GM03348 (cell line): ENCODE measurements at regions not wholly inside any gene's neighbourhood (a gene's known extent, or its start where the extent isn't known, plus 50 kb on each side); places are given as distances from the start of the nearest gene placed in this dataset.
"Not testable (repeated sequence)": the region's sequence is repeated elsewhere in the genome, so short reads cannot be mapped to it uniquely, and the experiment has no call there.

Source experiments
- DNase-seq: peaks from one replicate; pipeline ENCODE4 v3.0.0; 2012; ENCODE audit warnings: low spot score

- no peak for DNase-seq
These were observed 94.9 kb upstream of the MTHFD1L start for GRCh38 chr6:150770637-150771036.

DNA sequence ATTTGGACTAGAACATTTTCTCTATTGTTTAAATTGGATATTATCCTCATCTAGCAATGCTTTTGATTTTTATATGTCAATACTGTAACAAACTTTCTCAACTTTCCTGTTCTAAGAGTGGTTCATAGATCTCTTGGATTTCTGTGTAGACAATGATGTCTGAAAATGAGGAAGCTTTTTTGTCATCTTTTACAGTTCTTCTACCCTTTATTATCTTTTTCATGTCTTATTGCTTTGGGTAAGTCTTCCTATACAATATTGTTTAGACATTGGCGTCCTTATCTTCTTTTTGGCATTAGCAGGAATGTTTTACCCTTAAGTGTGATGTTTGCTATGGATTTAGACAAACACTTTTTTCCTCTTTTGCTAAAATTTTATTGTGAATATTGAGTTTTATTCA is 91.5 kb upstream of the MTHFD1L start:
- DNase-seq: no peak

DNA sequence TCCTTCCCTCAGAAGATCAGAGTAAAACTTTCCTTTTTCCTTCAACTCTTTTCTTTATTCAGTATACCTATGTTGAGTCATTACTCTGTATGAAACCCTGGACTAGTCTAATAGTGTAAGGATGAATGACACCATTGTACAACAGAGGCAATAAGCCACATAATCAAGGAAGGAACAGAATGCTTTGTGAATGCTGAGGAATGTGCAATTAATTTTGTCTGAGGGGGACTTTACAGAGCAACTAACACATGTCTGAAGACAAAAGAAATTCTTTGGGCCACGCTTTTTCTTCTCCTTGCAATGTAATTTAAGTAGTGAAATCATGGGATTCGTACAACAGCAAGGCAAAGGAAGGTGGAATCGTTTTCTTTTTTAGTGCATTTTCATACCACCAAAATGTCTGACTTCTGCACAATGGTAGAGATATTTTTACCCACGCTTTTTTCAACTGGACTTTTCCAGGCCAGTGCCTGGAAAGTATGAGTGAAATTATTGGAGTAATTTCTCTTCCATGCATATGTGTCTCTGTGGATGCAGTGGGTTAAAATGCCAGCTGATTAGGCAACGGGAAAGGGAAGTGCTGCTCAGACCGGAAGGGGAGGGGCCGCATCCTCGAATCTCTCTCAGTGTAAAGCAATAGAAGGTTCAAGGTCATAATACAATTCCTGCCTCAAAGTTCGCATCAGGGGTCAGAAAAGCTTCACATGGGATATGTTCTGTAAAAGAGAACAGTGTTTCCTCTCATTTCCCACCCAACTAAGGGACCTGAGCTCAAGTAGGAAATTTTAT is 89.9 kb upstream of the MTHFD1L start:
- no peak for DNase-seq

- no peak for DNase-seq
These were observed 87.8 kb upstream of the MTHFD1L start for GRCh38 chr6:150777736-150778135.

DNA sequence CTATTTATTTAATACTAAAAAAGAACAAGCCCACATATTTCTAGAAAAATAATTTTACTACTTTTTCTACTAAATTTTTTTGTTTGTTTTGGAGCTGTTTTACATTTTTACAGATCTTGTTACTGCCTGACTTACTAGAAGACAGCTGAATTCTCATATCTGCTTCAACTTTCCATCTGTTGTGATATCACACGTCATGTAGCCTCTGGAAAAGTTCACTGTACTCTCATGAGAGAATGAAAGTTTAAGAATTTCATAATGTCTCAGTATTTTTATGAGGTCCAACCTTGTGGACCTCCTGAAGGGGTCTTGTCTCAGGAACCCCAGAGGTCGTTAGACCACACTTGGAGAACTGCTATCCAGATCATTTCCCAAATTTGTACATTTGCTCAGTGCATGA is 81.7 kb upstream of the MTHFD1L start:
- no peak for DNase-seq

- DNase-seq: no peak
These were observed 78.1 kb upstream of the MTHFD1L start for GRCh38 chr6:150787429-150787828.

- no peak for DNase-seq
These were observed 77.4 kb upstream of the MTHFD1L start for GRCh38 chr6:150788089-150788488.

- DNase-seq: not testable (repeated sequence)
These were observed 75.6 kb upstream of the MTHFD1L start for GRCh38 chr6:150789906-150790305.

DNA sequence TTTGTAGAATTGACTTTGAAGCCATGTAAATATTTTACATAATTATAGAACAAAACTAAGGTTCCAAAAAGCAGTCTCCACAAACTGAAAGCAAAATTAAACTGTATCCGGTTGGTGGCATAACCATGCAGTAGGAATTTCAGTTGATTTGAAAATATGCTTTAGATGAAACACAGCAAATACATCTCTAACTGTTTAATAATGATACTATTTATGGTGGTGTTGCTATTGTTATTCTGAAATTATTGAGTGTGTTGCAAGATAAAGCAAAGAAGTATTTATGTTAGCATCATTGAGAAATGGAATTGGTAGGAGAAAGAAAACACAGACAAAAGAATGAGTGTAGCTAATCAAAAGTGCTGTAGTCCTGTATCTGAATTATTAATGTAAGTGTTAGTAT is 73.8 kb upstream of the MTHFD1L start:
- DNase-seq: no peak

GRCh38 chr6:150797949-150798348 is 67.6 kb upstream of the MTHFD1L start:
- no peak for DNase-seq

DNA sequence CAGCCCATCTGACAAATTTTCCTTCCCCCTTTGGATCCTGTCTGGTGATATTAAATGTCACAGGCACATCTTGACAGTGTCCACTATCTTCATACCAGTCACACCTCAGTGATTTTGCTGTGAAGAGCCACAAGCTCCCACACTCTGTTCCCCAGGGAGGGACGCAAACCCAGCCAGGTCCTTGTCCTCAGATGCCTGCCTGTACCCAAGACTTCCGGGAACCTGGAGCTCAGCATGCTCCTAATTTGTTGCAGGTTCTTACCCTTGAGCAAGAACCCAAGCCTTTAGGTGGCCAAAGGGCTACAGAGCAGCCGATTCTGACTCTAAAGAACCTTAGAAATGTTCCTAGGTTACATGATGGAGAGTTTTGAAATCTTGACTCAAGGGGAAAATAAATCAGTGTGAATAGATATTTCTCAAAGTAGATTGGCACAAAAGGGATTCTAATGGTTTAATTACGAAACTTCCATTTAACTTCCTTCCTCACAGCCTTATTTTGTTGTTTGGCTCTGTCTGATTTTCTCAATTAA is 66.2 kb upstream of the MTHFD1L start:
- DNase-seq: no peak

DNA sequence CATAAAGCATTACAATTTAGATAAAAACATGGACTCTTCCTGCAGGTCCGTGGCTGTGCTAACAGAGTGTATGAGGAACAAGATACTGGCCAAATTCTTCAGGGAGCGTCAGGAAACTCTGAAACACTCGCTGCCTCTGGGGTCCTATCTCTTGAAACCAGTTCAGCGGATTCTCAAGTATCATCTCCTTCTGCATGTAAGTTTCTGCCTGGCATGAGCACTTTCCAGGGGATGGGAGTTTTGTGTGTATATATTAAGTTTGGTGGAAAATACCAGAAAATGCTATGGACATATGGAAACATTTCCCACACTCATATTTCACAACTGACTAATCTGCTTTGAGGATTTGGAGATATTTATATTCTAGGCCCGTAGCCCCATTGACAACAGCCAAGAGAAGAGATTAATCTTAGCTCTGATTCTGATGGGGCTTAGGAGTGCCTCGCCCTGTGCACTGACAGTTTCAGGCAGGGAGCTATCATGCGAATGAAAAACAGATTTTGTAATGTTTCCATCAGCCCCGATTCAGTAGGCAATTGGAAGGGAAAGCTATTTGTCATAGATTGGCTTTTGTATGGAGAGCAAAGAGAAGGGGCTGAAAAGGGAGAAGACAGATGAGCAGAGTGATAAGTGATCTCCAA is 64.7 kb upstream of the MTHFD1L start:
- DNase-seq: peak; percentile 23

DNA sequence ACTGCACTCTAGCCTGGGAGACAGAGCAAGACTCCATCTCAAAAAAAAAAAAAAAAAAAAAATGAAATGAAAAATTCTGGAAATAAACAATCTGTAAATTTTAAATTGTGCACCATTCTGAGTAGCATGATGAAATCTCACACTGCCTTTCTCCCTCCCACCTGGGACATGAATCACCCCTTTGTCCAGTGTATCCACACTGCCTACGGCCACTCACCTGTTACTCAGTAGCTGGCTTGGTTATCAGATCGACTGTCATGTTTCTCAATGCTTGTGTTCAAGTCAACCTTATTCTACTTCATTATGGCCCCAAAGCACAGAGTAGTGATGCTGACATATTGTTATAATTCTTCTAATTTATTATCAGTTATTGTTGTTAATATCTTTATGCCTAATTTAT is 58.7 kb upstream of the MTHFD1L start:
- DNase-seq: no peak

DNA sequence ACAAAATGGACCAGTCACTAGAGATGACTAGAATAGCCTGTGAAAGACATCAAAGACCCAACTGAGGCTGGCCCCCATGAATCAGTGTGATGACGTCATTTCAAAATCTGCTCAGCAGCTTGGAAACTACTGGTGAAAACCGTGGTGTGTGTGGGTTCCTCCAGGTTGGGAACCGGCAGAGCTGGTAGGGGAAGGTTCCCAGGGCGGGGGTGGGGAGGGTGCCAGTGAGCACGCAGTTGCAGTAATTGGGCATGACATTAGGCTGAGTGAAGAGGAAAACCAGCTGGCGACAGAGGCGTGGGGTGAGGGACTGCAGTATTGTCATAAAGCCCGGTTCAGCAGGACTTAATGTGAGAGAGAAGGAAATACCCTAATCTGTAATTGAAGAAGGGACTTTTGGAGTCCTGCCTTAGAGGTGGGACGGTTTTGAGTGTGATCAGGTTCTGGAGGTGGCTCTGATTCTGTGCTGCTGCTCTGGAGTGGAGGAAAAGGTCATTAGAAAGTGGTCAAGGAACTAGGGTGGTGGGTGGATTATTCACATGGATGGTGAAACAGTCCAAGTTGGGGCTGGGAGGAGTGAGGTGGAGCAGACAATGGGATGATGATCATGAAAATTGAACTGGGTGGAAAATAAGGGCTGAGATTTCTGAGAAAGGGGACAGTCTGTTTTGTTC is 52.0 kb upstream of the MTHFD1L start:
- peak; percentile 21 for DNase-seq

- DNase-seq: no peak
These were observed 51.5 kb upstream of the MTHFD1L start for GRCh38 chr6:150813993-150814359.
